ENCODE measurements at regions not wholly inside any gene's neighbourhood (a gene's known extent, or its start where the extent isn't known, plus 50 kb on each side); places are given as distances from the start of the nearest gene placed in this dataset.

DNA sequence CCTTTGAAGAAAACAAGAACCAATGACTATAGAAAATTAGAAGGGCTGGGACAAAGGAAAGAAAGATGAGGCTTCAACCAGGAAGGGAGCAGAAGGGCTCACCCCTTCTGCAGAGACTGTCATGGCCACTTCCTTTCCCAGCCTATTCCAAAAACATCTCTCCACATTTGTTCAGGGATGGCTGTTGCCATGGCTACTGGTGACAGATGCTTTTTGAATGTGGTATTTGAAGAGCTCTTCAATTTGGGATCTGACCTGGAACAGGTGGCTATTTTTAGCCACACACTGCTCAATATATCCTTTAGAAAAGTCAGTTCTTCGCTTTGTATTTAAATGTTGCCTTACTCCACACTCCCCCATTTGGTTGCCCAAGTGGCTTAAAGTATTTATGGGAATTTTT, 64.1 kb upstream of the LCLAT1 start:
- DNase-seq (ENCODE audit: low read depth in 2 of 2): no peak
- H3K4me2 ChIP-seq (ENCODE audit: extremely low read depth, insufficient read depth, low read length): no peak overlapping the region
- H2AFZ ChIP-seq (ENCODE audit: low read length): no peak overlapping the region
- peaks cover 3% of the 10 kb centered on the region for H3K27me3 ChIP-seq (ENCODE audit: control insufficient read depth, insufficient read depth, low read length)
- H3K9me3 ChIP-seq (ENCODE audit: control insufficient read depth, insufficient read depth, low read depth, low read length): no peaks in the 10 kb centered on the region
- no peak for TF ChIP-seq EZH2 (IDR thresholded peaks at IDR 0.05; ENCODE audit: low read length, missing control alignments)
- TF ChIP-seq CTCF (conservative IDR thresholded peaks at IDR 0.05 in 1 of 2, IDR thresholded peaks at IDR 0.05 in 1 of 2; ENCODE audit: low read depth in 1 of 2, low read length in 2 of 2): no peak
- H4K20me1 ChIP-seq (ENCODE audit: control insufficient read depth, extremely low read depth, insufficient read depth, low read length): no peaks in the 10 kb centered on the region
- H3K36me3 ChIP-seq (ENCODE audit: control insufficient read depth, insufficient read depth, low read length): no peaks in the 10 kb centered on the region
- H3K4me3 ChIP-seq (replicated peaks in 1 of 4; ENCODE audit: control extremely low read depth in 1 of 4, insufficient read depth in 1 of 4, low read depth in 3 of 4, low read length in 4 of 4): no peak overlapping the region
- no peaks in the 10 kb centered on the region for H3K4me1 ChIP-seq (ENCODE audit: control insufficient read depth, extremely low read depth, insufficient read depth, low read length)
- H3K27ac ChIP-seq (ENCODE audit: insufficient read depth, low read length): no peak overlapping the region
- H3K9ac ChIP-seq (ENCODE audit: insufficient read depth, low read length): no peak overlapping the region
- H3K79me2 ChIP-seq (ENCODE audit: control insufficient read depth, insufficient read depth, low read length): no peaks in the 10 kb centered on the region

DNA sequence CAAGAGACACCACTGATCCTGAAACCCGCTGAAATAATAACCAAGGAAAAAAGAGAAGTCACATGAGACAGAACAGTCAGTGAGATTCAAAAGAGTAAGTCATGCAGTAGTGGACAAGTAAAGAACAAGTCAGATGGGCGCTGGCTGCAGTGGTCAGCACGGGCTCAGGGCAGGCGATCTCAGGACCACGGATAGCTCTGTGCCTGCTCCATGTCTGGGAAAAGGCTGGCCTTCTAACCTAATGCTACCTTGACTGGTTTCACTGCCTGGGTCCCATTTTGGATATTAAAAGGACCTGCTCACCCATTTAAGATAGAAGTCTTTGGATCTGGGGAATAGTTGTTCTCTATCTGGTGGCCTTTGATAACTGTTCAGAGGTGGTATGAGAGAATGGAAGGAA, 61.7 kb upstream of the LCLAT1 start:
- Histone ChIP-seq H2AFZ (ENCODE audit: low read length) (no peak overlapping the region), H3K4me3 (replicated peaks in 1 of 4; ENCODE audit: control extremely low read depth in 1 of 4, insufficient read depth in 1 of 4, low read depth in 3 of 4, low read length in 4 of 4) (no peak overlapping the region), H3K27ac (ENCODE audit: insufficient read depth, low read length) (no peak overlapping the region), H3K9me3 (ENCODE audit: control insufficient read depth, insufficient read depth, low read depth, low read length) (no peaks in the 10 kb centered on the region), H3K4me1 (ENCODE audit: control insufficient read depth, extremely low read depth, insufficient read depth, low read length) (no peaks in the 10 kb centered on the region), H3K27me3 (ENCODE audit: control insufficient read depth, insufficient read depth, low read length) (peaks cover 3% of the 10 kb centered on the region), H3K9ac (ENCODE audit: insufficient read depth, low read length) (no peak overlapping the region), H3K79me2 (ENCODE audit: control insufficient read depth, insufficient read depth, low read length) (no peaks in the 10 kb centered on the region), H3K4me2 (ENCODE audit: extremely low read depth, insufficient read depth, low read length) (no peak overlapping the region), H3K36me3 (ENCODE audit: control insufficient read depth, insufficient read depth, low read length) (no peaks in the 10 kb centered on the region), H4K20me1 (ENCODE audit: control insufficient read depth, extremely low read depth, insufficient read depth, low read length) (no peaks in the 10 kb centered on the region)
- DNase-seq (ENCODE audit: low read depth in 2 of 2): peak; percentile 48 to 51
- TF ChIP-seq EZH2 (IDR thresholded peaks at IDR 0.05; ENCODE audit: low read length, missing control alignments) (no peak), CTCF (conservative IDR thresholded peaks at IDR 0.05 in 1 of 2, IDR thresholded peaks at IDR 0.05 in 1 of 2; ENCODE audit: low read depth in 1 of 2, low read length in 2 of 2) (no peak)

DNA sequence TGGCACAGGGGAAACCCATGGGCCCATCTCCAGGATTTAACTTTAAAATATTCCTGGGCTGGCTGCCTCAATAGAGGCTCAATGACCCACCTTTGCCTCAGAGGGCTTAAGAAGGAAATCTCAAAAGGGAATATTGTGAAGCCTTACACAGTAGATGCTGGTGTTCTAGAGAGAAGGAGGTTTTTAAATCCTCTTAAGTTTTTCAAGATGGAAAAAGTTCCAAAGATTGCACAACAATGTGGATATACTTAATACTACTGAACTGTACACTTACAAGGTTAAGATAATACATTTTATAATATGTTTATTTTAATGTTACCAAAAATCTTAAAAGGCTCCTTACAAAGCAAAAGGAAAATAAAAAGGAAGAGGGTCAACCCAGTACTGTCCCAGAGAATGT, 54.9 kb upstream of the LCLAT1 start:
- Histone ChIP-seq H3K9ac (ENCODE audit: insufficient read depth, low read length) (no peak overlapping the region), H3K9me3 (ENCODE audit: control insufficient read depth, insufficient read depth, low read depth, low read length) (no peaks in the 10 kb centered on the region), H3K27ac (ENCODE audit: insufficient read depth, low read length) (no peak overlapping the region), H3K36me3 (ENCODE audit: control insufficient read depth, insufficient read depth, low read length) (no peaks in the 10 kb centered on the region), H4K20me1 (ENCODE audit: control insufficient read depth, extremely low read depth, insufficient read depth, low read length) (no peaks in the 10 kb centered on the region), H3K79me2 (ENCODE audit: control insufficient read depth, insufficient read depth, low read length) (no peaks in the 10 kb centered on the region), H3K27me3 (ENCODE audit: control insufficient read depth, insufficient read depth, low read length) (peaks cover 3% of the 10 kb centered on the region), H3K4me2 (ENCODE audit: extremely low read depth, insufficient read depth, low read length) (no peak overlapping the region), H3K4me3 (replicated peaks in 1 of 4; ENCODE audit: control extremely low read depth in 1 of 4, insufficient read depth in 1 of 4, low read depth in 3 of 4, low read length in 4 of 4) (no peak overlapping the region), H2AFZ (ENCODE audit: low read length) (no peak overlapping the region), H3K4me1 (ENCODE audit: control insufficient read depth, extremely low read depth, insufficient read depth, low read length) (no peaks in the 10 kb centered on the region)
- TF ChIP-seq CTCF (conservative IDR thresholded peaks at IDR 0.05 in 1 of 2, IDR thresholded peaks at IDR 0.05 in 1 of 2; ENCODE audit: low read depth in 1 of 2, low read length in 2 of 2): no peak
- TF ChIP-seq EZH2 (IDR thresholded peaks at IDR 0.05; ENCODE audit: low read length, missing control alignments): no peak
- no peak for DNase-seq (ENCODE audit: low read depth in 2 of 2)
